ENCODE measurements at regions not wholly inside any gene's neighbourhood (a gene's known extent, or its start where the extent isn't known, plus 50 kb on each side); places are given as distances from the start of the nearest gene placed in this dataset.
"Not testable (repeated sequence)": the region's sequence is repeated elsewhere in the genome, so short reads cannot be mapped to it uniquely, and the experiment has no call there.

DNA sequence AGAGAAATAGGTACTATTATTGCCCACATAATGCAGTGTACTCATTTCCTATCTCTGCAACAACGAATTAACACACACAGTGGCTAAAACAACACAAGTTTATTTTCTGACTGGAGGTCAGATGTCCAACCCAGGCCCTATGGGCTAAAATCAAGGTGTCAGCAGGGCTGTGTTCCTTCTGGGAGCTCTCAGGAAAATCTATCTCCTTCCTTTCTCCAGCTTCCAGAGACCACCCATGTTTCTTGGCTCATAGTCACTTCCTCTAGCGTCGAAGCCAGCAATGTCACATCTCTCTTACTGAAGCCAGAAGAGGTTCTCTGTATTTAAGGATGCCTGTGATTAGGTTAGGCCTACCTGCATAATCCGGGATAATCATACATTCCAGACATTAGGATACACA lies 60.9 kb upstream of the TOP1 start:
- Mint-ChIP-seq H3K9me3 (ENCODE audit: insufficient read depth) (no peaks in the 10 kb centered on the region), H3K27me3 (ENCODE audit: low read depth) (peaks cover 20% of the 10 kb centered on the region), H3K36me3 (ENCODE audit: low read depth) (no peaks in the 10 kb centered on the region), H3K4me1 (ENCODE audit: low read depth) (peaks cover 26% of the 10 kb centered on the region), H3K4me3 (no peak overlapping the region), H3K27ac (no peak overlapping the region)
- DNase-seq (no peak), ATAC-seq (no peak)
- POLR2A ChIA-PET = interaction anchor here (1.2 kb wide), 1 partner anchor 23 kb away, joined by 3 read pairs; no protein-coding TSS in a partner anchor
- CTCF ChIA-PET = interaction anchor here (0.8 to 8.0 kb wide), 19 partner anchors 18 to 372 kb away, joined by 3 to 79 read pairs (median 5); no protein-coding TSS in a partner anchor

- H3K4me3 Mint-ChIP-seq = peak overlapping the region; percentile 73
- CTCF ChIA-PET = interaction anchor here (0.6 to 8.0 kb wide), 38 partner anchors 12 to 371 kb away, joined by 3 to 79 read pairs (median 4); no protein-coding TSS in a partner anchor
- H3K27ac Mint-ChIP-seq = peak overlapping the region; percentile 50
- H3K4me1 Mint-ChIP-seq (ENCODE audit: low read depth) = peaks cover 22% of the 10 kb centered on the region
- not testable (repeated sequence) for H3K36me3 Mint-ChIP-seq (ENCODE audit: low read depth); H3K9me3 Mint-ChIP-seq (ENCODE audit: insufficient read depth)
- peaks cover 29% of the 10 kb centered on the region for H3K27me3 Mint-ChIP-seq (ENCODE audit: low read depth)
- POLR2A ChIA-PET = interaction anchor here (1.2 kb wide), 1 partner anchor 22 kb away, joined by 3 read pairs; no protein-coding TSS in a partner anchor
- ATAC-seq (peak; percentile 97), DNase-seq (peak; percentile 92)
Observed at GRCh38 chr20:40968816-40969562, 59.6 kb upstream of the TOP1 start.

DNA sequence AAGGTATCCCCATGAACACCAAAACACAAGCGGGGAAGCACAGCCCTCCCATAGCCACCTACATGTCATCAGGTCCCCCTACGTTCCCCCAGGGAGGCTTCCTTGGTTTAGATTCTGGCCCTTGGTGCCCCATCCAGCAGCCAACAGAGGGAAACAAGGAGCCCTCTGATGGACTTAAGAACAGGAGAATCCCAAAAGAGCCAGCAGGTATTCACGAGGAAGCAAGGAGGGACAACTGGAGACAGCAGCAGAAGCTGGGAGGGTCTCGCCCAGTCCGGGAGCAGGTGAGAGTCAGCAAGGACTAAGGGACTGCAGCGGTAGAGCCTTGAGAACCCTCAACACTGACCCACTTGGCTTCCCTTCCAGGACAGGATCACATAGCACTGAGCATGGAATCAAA lies 58.4 kb upstream of the TOP1 start:
- ATAC-seq = no peak
- no peaks in the 10 kb centered on the region for H3K36me3 Mint-ChIP-seq (ENCODE audit: low read depth)
- no peak for DNase-seq
- H3K27me3 Mint-ChIP-seq (ENCODE audit: low read depth) = peaks cover 39% of the 10 kb centered on the region
- peaks cover 22% of the 10 kb centered on the region for H3K4me1 Mint-ChIP-seq (ENCODE audit: low read depth)
- POLR2A ChIA-PET = no interaction called here
- H3K9me3 Mint-ChIP-seq (ENCODE audit: insufficient read depth) = no peaks in the 10 kb centered on the region
- no peak overlapping the region for H3K27ac Mint-ChIP-seq
- CTCF ChIA-PET = interaction anchor here (1.0 to 3.6 kb wide), 6 partner anchors 18 to 164 kb away, joined by 3 to 79 read pairs (median 4); no protein-coding TSS in a partner anchor
- no peak overlapping the region for H3K4me3 Mint-ChIP-seq

- Mint-ChIP-seq H3K36me3 (ENCODE audit: low read depth) (peaks cover 14% of the 10 kb centered on the region), H3K4me1 (ENCODE audit: low read depth) (peaks cover 4% of the 10 kb centered on the region), H3K9me3 (ENCODE audit: insufficient read depth) (peaks cover 21% of the 10 kb centered on the region), H3K27ac (no peak overlapping the region), H3K4me3 (no peak overlapping the region), H3K27me3 (ENCODE audit: low read depth) (peaks cover 38% of the 10 kb centered on the region)
- ChIA-PET POLR2A (no interaction called here), CTCF (interaction anchor here (1.3 to 4.7 kb wide), 2 partner anchors 14 to 118 kb away, joined by 3 to 26 read pairs; no protein-coding TSS in a partner anchor)
- DNase-seq = no peak
- no peak for ATAC-seq
Observed at GRCh38 chr20:40977218-40977617, 51.4 kb upstream of the TOP1 start.

- ChIA-PET POLR2A (no interaction called here), CTCF (interaction anchor here (4.7 kb wide), 1 partner anchor 12 kb away, joined by 26 read pairs; no protein-coding TSS in a partner anchor)
- Mint-ChIP-seq H3K9me3 (ENCODE audit: insufficient read depth) (peaks cover 21% of the 10 kb centered on the region), H3K27me3 (ENCODE audit: low read depth) (peaks cover 29% of the 10 kb centered on the region), H3K4me1 (ENCODE audit: low read depth) (peaks cover 4% of the 10 kb centered on the region), H3K4me3 (no peak overlapping the region), H3K36me3 (ENCODE audit: low read depth) (peaks cover 14% of the 10 kb centered on the region), H3K27ac (no peak overlapping the region)
- DNase-seq = peak; percentile 1
- no peak for ATAC-seq
Observed at GRCh38 chr20:40978761-40979160, 49.9 kb upstream of the TOP1 start.
